ENCODE measurements at regions not wholly inside any gene's neighbourhood (a gene's known extent, or its start where the extent isn't known, plus 50 kb on each side); places are given as distances from the start of the nearest gene placed in this dataset.

- no peaks in the 10 kb centered on the region for H3K36me3 Mint-ChIP-seq
- H3K27ac Mint-ChIP-seq: no peak overlapping the region
- no peaks in the 10 kb centered on the region for H3K4me1 Mint-ChIP-seq (ENCODE audit: low read depth)
- intact Hi-C loops (cut with micrococcal nuclease): no loop called here
- peaks cover 18% of the 10 kb centered on the region for H3K9me3 Mint-ChIP-seq
- CTCF ChIA-PET: no interaction called here
- no peak for DNase-seq
- POLR2A ChIA-PET: no interaction called here
- no peak overlapping the region for H3K4me3 Mint-ChIP-seq
- no peaks in the 10 kb centered on the region for H3K27me3 Mint-ChIP-seq
These were observed 584.4 kb downstream of the INHBA start for GRCh38 chr7:41118486-41118885.

- intact Hi-C loops (cut with micrococcal nuclease): no loop called here
- Mint-ChIP-seq H3K4me1 (ENCODE audit: low read depth) (no peaks in the 10 kb centered on the region), H3K9me3 (peaks cover 15% of the 10 kb centered on the region), H3K4me3 (no peak overlapping the region), H3K36me3 (no peaks in the 10 kb centered on the region), H3K27me3 (no peaks in the 10 kb centered on the region), H3K27ac (no peak overlapping the region)
- no peak for DNase-seq
- ChIA-PET CTCF (no interaction called here), POLR2A (no interaction called here)
These were observed 585.5 kb downstream of the INHBA start for GRCh38 chr7:41117431-41117830.

GRCh38 chr7:41116817-41117216 lies 586.1 kb downstream of the INHBA start:
- ChIA-PET POLR2A (no interaction called here), CTCF (no interaction called here)
- Mint-ChIP-seq H3K4me3 (no peak overlapping the region), H3K27me3 (no peaks in the 10 kb centered on the region), H3K9me3 (peaks cover 15% of the 10 kb centered on the region), H3K4me1 (ENCODE audit: low read depth) (no peaks in the 10 kb centered on the region), H3K27ac (no peak overlapping the region), H3K36me3 (no peaks in the 10 kb centered on the region)
- DNase-seq: no peak
- intact Hi-C loops (cut with micrococcal nuclease): no loop called here

GRCh38 chr7:41116337-41116736 lies 586.6 kb downstream of the INHBA start:
- H3K9me3 Mint-ChIP-seq: peaks cover 15% of the 10 kb centered on the region
- H3K4me3 Mint-ChIP-seq: no peak overlapping the region
- no peaks in the 10 kb centered on the region for H3K36me3 Mint-ChIP-seq
- H3K4me1 Mint-ChIP-seq (ENCODE audit: low read depth): no peaks in the 10 kb centered on the region
- intact Hi-C loops (cut with micrococcal nuclease): no loop called here
- no peak overlapping the region for H3K27ac Mint-ChIP-seq
- CTCF ChIA-PET: no interaction called here
- DNase-seq: no peak
- H3K27me3 Mint-ChIP-seq: no peaks in the 10 kb centered on the region
- POLR2A ChIA-PET: no interaction called here

GRCh38 chr7:41114691-41115090 lies 588.2 kb downstream of the INHBA start:
- ChIA-PET POLR2A (no interaction called here), CTCF (no interaction called here)
- intact Hi-C loops (cut with micrococcal nuclease): no loop called here
- no peaks in the 10 kb centered on the region for H3K4me1 Mint-ChIP-seq (ENCODE audit: low read depth)
- no peak for DNase-seq
- peaks cover 7% of the 10 kb centered on the region for H3K9me3 Mint-ChIP-seq
- H3K36me3 Mint-ChIP-seq: no peaks in the 10 kb centered on the region
- no peak overlapping the region for H3K4me3 Mint-ChIP-seq
- H3K27me3 Mint-ChIP-seq: no peaks in the 10 kb centered on the region
- H3K27ac Mint-ChIP-seq: no peak overlapping the region

- no peak overlapping the region for H3K4me3 Mint-ChIP-seq
- POLR2A ChIA-PET: no interaction called here
- no peaks in the 10 kb centered on the region for H3K27me3 Mint-ChIP-seq
These were observed 588.8 kb downstream of the INHBA start for GRCh38 chr7:41114131-41114530.

GRCh38 chr7:41113719-41114118 lies 589.2 kb downstream of the INHBA start:
- intact Hi-C loops (cut with micrococcal nuclease): no loop called here
- Mint-ChIP-seq H3K27ac (no peak overlapping the region), H3K4me1 (ENCODE audit: low read depth) (no peaks in the 10 kb centered on the region), H3K36me3 (no peaks in the 10 kb centered on the region), H3K9me3 (peaks cover 2% of the 10 kb centered on the region), H3K4me3 (no peak overlapping the region), H3K27me3 (no peaks in the 10 kb centered on the region)
- ChIA-PET CTCF (no interaction called here), POLR2A (no interaction called here)
- DNase-seq: no peak

More at GRCh38 chr7:41114131-41114530, 588.8 kb downstream of the INHBA start:
- intact Hi-C loops (cut with micrococcal nuclease): no loop called here
- H3K4me1 Mint-ChIP-seq (ENCODE audit: low read depth): no peaks in the 10 kb centered on the region
- peaks cover 2% of the 10 kb centered on the region for H3K9me3 Mint-ChIP-seq
- no peaks in the 10 kb centered on the region for H3K36me3 Mint-ChIP-seq
- CTCF ChIA-PET: no interaction called here
- DNase-seq: no peak
- H3K27ac Mint-ChIP-seq: no peak overlapping the region

GRCh38 chr7:41110186-41110585 lies 592.7 kb downstream of the INHBA start:
- Mint-ChIP-seq H3K27me3 (no peaks in the 10 kb centered on the region), H3K4me3 (no peak overlapping the region), H3K27ac (no peak overlapping the region), H3K9me3 (peaks cover 2% of the 10 kb centered on the region), H3K36me3 (no peaks in the 10 kb centered on the region), H3K4me1 (ENCODE audit: low read depth) (no peaks in the 10 kb centered on the region)
- ChIA-PET POLR2A (no interaction called here), CTCF (no interaction called here)
- intact Hi-C loops (cut with micrococcal nuclease): no loop called here
- DNase-seq: no peak

- H3K27me3 Mint-ChIP-seq: no peaks in the 10 kb centered on the region
- intact Hi-C loops (cut with micrococcal nuclease): no loop called here
- POLR2A ChIA-PET: no interaction called here
These were observed 594.1 kb downstream of the INHBA start for GRCh38 chr7:41108821-41109220.

GRCh38 chr7:41107938-41108448 lies 594.9 kb downstream of the INHBA start:
- Mint-ChIP-seq H3K9me3 (peaks cover 6% of the 10 kb centered on the region), H3K4me1 (ENCODE audit: low read depth) (no peaks in the 10 kb centered on the region), H3K36me3 (no peaks in the 10 kb centered on the region), H3K27ac (no peak overlapping the region), H3K27me3 (no peaks in the 10 kb centered on the region), H3K4me3 (no peak overlapping the region)
- CTCF ChIA-PET: no interaction called here
- intact Hi-C loops (cut with micrococcal nuclease): no loop called here
- DNase-seq: no peak
- POLR2A ChIA-PET: no interaction called here

More at GRCh38 chr7:41108821-41109220, 594.1 kb downstream of the INHBA start:
- Mint-ChIP-seq H3K9me3 (no peaks in the 10 kb centered on the region), H3K27ac (no peak overlapping the region), H3K4me1 (ENCODE audit: low read depth) (no peaks in the 10 kb centered on the region), H3K4me3 (no peak overlapping the region), H3K36me3 (no peaks in the 10 kb centered on the region)
- CTCF ChIA-PET: no interaction called here
- no peak for DNase-seq

- Mint-ChIP-seq H3K27ac (no peak overlapping the region), H3K9me3 (peaks cover 6% of the 10 kb centered on the region), H3K36me3 (no peaks in the 10 kb centered on the region), H3K27me3 (no peaks in the 10 kb centered on the region), H3K4me1 (ENCODE audit: low read depth) (no peaks in the 10 kb centered on the region), H3K4me3 (no peak overlapping the region)
- ChIA-PET POLR2A (no interaction called here), CTCF (no interaction called here)
- DNase-seq: no peak
- intact Hi-C loops (cut with micrococcal nuclease): no loop called here
These were observed 595.5 kb downstream of the INHBA start for GRCh38 chr7:41107330-41107937.

GRCh38 chr7:41104631-41105030 lies 598.3 kb downstream of the INHBA start:
- POLR2A ChIA-PET: no interaction called here
- DNase-seq: no peak
- Mint-ChIP-seq H3K36me3 (no peaks in the 10 kb centered on the region), H3K27me3 (no peaks in the 10 kb centered on the region), H3K4me3 (no peak overlapping the region), H3K9me3 (peaks cover 7% of the 10 kb centered on the region), H3K4me1 (ENCODE audit: low read depth) (no peaks in the 10 kb centered on the region), H3K27ac (no peak overlapping the region)
- CTCF ChIA-PET: no interaction called here
- intact Hi-C loops (cut with micrococcal nuclease): no loop called here

GRCh38 chr7:41103331-41103730 lies 599.6 kb downstream of the INHBA start:
- no peak for DNase-seq
- intact Hi-C loops (cut with micrococcal nuclease): no loop called here
- CTCF ChIA-PET: no interaction called here
- H3K27me3 Mint-ChIP-seq: no peaks in the 10 kb centered on the region
- peaks cover 7% of the 10 kb centered on the region for H3K9me3 Mint-ChIP-seq
- POLR2A ChIA-PET: no interaction called here
- no peaks in the 10 kb centered on the region for H3K4me1 Mint-ChIP-seq (ENCODE audit: low read depth)
- no peaks in the 10 kb centered on the region for H3K36me3 Mint-ChIP-seq
- no peak overlapping the region for H3K4me3 Mint-ChIP-seq
- H3K27ac Mint-ChIP-seq: no peak overlapping the region

Measured in activated CD4-positive, alpha-beta memory T cell treated with anti-CD3 and anti-CD28 coated beads for 36 hours (primary cell).